Retinal pigment epithelial cell (primary cell): ENCODE measurements at regions not wholly inside any gene's neighbourhood (a gene's known extent, or its start where the extent isn't known, plus 50 kb on each side); places are given as distances from the start of the nearest gene placed in this dataset.

Experiments
- DNase-seq: peaks from one replicate; pipeline ENCODE4 v3.0.0-alpha.2; 2010; ENCODE audit warnings: low read depth
- H3K4me3 ChIP-seq: 2 replicates; pipeline ENCODE4 v1.5.1; 2011; ENCODE audit warnings: mild to moderate bottlenecking, low read length, control low read depth, moderate library complexity
- CTCF ChIP-seq: conservative IDR thresholded peaks from 2 replicates; pipeline ENCODE4 v1.5.1; 2011; ENCODE audit warnings: low read depth, low read length, control low read depth, inconsistent platforms

DNA sequence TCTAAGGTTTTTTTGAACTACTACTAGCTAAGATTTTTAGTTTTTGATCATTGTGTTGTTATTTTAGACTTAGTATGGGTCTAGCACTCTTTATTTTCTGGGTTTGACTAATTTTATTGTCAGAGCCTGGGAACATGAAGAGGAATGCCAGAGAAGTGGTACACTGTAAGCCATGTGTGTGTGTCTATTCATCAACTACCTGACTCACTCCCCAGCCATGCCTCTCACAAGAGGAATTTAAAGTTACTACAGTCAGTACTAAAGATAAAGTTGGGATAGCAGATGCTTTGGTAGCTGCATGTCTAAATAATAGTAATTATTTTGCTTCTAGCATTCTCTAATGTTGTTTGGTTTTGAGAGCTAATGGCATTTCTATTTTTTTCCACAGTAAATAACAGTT is 264.8 kb downstream of the CSNK1G3 start:
- TF ChIP-seq CTCF, result no peak
- DNase-seq, result peak; percentile 58
- no peak overlapping the region for H3K4me3 ChIP-seq

- no peak for TF ChIP-seq CTCF
- DNase-seq, result no peak
- H3K4me3 ChIP-seq, result no peak overlapping the region
These were observed 259.7 kb downstream of the CSNK1G3 start for GRCh38 chr5:123771715-123772114.

- DNase-seq, result no peak
- TF ChIP-seq CTCF, result no peak
- no peak overlapping the region for H3K4me3 ChIP-seq
These were observed 251.2 kb downstream of the CSNK1G3 start for GRCh38 chr5:123763201-123763600.

- no peak overlapping the region for H3K4me3 ChIP-seq
- TF ChIP-seq CTCF, result no peak
- DNase-seq, result no peak
These were observed 244.8 kb downstream of the CSNK1G3 start for GRCh38 chr5:123756816-123757215.

DNA sequence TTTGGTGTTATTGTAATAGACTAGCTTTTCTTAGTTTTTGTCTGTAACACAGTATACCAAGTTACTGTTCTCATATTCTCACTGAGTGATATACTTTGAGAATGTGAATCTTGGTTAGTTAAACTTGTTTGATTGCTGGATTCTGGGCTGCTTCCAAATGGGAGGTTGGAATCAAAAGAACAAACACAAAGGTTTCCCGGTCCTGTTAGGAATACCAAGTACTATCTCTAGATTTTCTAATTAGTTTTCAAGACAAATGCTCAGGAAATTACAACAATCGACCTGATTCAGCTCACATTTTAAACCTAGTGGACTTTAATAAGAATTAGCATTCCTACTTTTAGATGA is 244.3 kb downstream of the CSNK1G3 start:
- no peak for DNase-seq
- no peak overlapping the region for H3K4me3 ChIP-seq
- no peak for TF ChIP-seq CTCF

- no peak for DNase-seq
These were observed 243.8 kb downstream of the CSNK1G3 start for GRCh38 chr5:123755653-123756317.

More at GRCh38 chr5:123755653-123756317, 243.8 kb downstream of the CSNK1G3 start:
- no peak overlapping the region for H3K4me3 ChIP-seq
- TF ChIP-seq CTCF, result no peak
